HG03175 (cell line): ENCODE measurements at regions not wholly inside any gene's neighbourhood (a gene's known extent, or its start where the extent isn't known, plus 50 kb on each side); places are given as distances from the start of the nearest gene placed in this dataset.

Experiments used
- ATAC-seq: cut with Tn5 transposase; IDR thresholded peaks from one replicate; pipeline ENCODE4 v1.9.1; 2021; ENCODE audit warnings: mild to moderate bottlenecking, moderate library complexity; ENCODE audit not compliant: unreplicated experiment

DNA sequence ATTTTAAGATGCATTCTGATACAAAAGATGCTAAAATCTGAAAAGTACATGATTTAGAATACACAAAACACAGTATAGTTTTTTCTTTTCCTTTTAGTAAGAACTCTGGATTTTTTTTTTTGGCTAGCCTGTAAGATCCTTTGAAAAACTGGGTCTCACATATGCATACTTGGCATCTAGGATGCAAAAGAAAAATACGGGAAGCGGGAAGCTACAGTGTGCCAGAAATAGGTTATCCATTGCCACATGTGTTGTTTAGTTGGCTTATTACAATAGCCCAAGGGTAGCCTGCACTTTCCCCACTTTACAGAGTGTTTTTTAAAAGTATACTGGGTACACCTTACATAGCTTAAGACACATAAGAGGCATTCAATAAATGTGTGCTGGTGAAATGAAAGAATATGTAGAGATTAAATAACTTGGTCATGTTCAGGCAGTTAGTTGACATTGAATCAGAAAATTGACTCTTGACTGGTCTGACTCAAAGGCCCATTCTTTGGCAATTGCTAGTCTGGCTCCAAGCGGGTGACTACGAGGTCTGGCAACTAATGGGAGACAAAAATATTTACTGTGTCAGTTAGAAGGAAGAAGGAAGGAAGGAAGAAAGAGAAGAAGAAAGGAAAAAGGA, 286.8 kb upstream of the TRIB2 start:
- no peak for ATAC-seq

DNA sequence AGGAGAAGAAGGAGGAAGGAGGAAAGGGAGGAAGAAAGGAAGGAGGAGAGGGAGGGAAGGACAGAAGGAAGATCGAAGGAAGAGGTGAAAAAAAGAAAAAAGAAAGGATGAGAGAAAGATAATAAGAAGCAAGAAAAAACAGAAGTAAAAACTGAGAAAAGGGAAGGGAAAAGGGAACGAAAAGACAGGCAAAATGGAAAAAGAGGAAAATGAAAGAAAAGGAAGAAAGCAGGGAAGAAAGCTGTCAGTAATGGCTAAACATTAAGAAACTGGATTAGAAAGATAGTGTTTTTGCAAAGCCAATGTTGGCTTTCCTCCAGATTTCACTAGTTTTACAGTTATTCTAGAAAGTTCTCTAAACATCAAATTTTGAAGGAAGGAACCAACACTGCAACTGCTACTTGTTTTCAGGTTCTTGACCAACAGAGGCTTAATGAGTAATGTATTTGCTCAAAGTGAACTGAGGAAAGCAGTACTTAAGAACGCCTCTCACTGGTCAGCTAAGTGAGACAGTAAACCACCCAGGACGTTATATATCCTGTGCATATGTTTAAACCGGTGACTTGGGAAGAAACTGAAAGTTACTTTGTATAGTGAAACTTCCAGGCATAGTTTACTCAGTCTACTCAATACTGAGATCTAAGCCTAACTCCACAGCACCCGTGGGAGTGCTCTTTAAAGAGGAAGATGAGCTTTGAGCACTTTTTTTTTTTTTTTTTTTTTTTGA, 286.2 kb upstream of the TRIB2 start:
- peak; percentile 99 for ATAC-seq

DNA sequence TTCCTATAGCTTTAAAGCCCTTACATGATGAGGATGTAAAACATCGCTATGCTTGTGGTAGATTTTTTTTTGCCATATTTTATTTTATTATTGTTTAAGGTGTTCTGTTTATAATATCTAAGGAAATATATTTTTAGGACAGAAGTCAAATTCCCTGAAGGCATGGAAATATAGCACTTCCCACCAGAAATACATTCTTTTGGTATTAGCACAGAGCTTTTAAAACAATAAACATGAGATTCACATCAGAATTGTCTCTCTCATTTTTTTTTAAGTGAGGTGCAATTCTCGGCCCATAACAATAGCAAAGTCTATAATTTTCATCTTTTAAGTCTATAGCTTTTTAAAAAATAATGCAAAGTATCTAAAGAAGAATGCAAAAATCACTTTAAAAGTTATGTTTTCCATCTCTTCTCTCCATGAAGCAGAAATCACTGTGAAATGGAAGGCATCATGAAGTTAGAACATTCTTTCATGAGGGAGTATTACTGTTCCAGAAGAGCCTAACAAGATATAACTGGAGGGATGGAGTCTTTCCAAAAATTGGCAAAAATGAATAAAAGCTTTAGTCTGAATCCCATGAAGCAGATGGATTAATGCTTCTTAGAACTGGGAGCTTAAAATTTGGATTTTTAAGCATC, 283.6 kb upstream of the TRIB2 start:
- ATAC-seq: no peak

DNA sequence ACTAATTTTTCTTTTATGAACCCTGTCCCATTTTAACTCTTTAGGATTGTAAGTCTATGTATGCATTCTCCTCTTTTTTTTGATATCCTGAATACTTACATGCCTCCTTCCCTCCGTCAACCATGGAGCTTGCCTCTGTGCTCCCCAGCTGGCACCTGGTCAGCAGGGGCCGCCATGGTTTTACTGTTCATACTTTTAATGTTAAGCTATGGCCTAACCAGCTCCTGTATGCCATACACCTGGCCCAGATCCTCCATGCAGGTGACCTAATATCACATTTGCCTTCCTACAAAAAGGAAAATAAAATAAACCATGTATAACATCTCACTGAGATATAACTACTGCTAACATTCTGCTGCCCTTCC, 283.1 kb upstream of the TRIB2 start:
- ATAC-seq: no peak

DNA sequence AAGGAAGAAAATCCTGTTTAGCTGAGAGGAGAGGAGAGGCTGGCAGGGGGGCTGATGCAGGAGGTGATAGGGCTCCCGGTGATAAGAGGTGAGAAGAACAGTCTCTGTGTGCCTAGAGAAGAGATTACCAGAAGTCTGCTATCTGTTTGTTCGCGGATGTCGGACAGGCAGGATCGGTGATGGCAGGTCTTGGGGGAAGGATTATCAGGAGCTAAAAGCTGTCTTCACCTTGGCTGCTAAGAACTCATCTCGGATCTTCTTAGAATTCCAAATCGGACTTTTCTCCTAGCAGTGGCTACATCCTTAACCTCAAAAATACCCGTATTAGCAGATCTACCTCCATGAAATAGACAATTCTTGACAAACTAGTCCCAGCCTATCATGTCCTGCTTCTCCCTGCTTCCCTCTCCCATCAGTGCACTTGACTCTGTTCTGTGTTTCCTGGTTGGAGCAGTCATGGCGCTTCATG, 282.1 kb upstream of the TRIB2 start:
- ATAC-seq: no peak

DNA sequence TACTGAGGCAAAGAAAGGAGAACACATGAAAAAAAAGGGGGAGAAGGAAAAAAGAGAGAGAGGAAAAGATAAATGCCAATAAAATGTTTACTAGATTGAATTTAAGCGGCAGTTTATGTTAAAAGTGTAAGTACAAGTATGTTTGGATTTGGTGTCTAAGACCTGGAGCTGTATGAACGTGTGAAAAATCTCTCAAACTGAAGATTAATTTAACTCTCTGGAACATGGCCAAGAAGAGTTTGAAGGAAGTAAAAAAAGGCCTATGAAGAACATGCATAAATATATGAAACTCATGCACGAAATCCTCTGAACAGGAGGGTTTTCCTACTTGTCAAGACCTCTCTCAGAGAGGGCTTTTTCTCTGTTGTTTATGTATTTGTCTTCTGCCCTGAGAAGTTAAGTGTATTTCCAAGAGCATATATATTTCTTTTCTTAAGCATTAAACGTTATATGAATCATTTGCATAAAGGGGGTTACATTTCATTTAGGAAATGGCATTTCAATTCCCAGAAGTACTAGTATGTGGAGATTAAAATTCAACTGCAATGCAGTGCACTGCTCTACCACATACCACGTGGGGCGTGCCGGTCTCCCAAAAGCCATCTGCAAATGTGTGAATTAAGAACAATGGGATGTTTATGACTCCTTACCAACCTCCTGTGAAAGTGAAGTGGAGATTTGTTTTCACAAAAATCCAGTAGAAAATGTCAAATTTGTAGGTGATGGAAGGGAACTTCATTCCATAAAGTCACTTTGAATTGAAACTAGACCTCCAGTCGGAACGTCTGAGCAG, 281.1 kb upstream of the TRIB2 start:
- ATAC-seq: no peak

DNA sequence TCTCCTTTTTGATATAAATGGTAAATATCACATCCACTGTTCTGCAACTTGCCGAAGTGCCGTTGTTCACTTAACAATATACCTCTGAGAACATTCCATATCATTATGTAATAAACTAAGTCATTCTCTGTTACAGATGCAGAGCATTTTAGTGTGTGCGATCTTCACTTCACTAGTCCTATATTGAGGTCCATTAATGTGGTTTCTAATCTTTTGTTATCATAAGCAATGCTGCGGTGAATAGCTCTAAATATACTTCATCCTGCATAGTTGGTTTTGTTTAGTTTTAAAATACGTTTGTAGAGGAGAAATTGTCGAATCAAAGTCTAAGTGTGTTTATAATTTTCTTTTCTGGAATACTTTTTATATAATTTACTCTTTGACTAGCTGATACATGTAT, 280.3 kb upstream of the TRIB2 start:
- no peak for ATAC-seq

DNA sequence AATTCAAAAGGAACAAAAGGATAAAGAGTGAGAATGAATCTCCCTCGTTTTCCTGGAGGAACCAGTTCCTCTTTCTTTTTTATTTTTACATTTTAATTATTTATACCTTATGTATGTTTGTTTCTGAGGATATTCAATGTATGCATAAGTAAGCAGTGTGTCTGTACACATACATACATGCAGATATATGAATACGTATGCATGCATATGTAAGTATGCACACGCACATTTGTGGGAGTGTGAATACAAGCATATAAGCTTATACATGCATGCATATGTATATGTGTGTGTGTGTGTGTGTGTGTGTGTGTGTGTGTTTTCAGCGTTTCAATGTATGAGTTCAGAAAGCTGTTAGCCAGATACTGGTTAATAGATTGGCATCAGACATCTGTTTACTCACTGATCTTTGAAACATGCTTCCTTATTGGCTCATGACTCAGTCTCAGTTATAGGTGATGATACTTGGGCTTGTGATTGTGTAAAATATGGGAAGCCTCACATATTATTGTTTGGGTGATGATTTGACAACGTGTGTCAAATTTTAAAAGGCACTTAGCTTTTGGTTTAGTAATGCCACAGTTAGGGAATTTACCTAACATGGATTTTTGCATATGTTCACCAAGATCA, 279.7 kb upstream of the TRIB2 start:
- ATAC-seq: no peak

DNA sequence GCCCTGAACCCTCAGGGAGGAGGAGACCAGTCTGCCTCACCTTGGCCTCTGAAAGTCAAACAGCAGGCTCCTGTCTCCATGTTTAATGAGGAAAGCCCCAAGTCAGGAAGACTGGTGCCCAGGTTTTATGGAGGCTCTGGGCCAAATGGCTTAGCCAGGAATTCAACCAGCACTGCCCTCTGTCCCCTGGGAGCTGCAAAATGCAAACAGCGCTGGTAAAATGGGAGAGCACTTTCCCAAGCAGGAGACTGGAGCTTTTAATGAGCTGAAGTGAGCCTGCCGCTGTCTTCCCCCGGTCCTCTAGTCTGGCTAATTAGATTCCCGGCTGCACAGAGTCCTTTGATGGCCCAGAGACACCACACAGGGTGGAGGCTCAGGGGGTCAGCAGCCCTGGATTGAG, 276.0 kb upstream of the TRIB2 start:
- no peak for ATAC-seq

DNA sequence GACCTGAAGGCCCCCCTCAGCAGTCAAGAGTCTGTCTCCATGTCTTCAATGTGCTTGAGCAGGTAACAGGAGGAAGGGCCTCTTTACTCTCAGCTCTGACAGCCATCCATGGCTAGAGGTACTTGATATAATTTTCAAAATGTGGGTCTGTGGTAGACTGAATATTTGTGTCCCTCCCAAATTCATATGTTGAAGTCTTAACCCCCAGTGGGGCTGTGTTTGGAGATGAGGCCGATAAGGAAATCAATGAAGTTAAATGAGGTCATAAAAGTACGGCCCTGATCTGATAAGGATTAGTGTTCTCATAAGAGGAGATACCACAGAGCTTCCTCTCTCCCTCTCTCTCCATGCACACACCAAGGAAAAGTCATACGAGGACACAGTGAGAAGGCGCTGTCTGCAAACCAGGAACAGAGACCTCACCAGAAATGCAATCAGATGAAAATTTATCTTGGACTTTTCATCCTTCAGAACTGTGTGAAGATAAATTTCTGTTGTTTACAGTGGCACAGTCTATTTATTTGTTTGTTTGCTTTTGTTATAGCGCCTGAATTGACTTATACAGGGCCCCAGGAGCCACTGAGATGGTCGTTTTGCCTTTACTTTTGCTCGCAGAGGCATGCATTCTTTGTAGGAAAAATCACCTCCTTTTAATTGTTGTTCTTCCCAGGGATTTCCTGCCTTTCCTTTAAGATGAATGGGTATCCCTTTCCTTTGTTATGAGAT, 274.8 kb upstream of the TRIB2 start:
- no peak for ATAC-seq

DNA sequence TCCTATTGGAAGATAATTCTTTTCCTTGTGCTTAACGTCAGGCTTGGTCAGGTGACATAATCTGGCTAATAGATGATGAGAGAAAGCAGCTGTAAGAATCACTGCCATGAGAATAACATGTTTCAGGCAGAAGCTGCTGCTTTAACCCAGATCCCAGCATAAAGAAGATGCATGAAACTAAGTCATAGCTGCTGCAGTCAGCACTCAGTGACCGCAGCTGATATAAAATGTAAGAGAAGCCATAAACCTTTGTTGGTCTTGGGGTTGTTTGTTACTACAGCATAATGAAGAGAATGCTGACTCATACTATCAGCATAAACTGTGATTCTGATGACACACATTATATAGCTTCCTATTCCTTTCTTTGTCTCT, 274.3 kb upstream of the TRIB2 start:
- ATAC-seq: no peak

DNA sequence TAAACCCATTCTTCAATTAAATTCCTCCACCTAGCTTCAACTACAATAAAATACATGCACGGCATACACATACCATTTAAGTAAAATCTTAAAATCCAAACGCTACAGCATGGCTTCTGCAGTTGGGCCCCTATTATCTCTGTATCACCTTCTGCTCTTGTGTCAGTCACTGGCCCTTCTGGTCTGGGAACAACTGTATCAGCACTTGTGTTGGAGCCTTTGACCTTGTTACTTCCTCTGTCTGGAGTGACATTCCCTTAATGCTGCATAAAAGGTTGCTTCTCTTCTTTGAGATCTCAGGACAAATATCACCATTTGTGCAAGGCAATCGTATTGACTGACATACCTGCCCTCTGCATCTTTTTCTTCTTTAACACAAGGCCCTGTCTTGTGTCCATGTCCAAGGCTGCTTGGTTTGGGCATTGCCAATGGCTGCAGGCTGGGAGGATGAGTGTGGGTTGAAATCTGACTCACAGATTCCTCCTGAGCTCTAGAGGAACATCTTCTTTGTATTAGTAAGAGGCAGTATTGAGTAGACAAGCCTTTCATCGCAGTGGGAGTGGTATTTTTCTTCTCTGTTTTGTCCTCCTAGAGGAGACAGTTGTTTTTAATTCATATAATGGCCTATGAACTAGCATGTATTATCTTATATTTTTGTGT, 267.8 kb upstream of the TRIB2 start:
- ATAC-seq: no peak

DNA sequence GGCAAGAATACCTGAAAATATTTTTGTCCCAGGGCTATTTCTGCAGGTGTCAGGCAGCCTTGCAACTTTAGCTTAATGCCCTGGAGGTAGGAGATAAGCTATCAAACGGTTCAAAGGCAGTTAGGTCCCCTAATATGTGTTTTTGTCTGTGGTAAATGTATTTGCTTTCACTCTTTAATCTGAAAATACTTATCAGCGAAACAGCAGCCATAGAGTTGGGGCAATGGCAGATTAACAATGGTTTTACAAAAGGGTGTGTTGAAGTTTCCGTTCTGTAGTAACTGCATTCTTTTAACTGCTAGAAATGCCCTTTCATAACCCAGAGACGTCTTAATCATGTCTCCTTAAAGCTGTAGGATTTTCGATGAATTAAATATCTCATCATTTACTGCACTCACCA, 265.0 kb upstream of the TRIB2 start:
- no peak for ATAC-seq

DNA sequence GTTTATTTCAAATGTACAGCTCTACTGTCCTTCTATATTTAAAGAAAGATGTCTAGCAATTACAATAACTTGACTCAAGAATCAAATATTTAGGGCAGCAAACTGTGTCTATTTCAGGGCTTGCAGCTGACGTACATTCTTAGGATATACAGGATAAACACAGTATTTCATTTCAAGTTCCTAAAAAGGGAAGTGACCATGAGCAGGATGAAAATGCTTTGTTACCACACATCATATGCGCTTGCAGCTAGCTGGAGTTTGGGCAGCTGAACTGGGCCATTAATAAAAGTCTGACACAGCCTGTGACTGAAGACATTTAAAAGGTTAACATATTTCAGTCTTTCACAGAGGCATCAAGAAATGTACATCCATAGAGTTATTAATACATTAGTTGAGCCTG, 264.6 kb upstream of the TRIB2 start:
- no peak for ATAC-seq

DNA sequence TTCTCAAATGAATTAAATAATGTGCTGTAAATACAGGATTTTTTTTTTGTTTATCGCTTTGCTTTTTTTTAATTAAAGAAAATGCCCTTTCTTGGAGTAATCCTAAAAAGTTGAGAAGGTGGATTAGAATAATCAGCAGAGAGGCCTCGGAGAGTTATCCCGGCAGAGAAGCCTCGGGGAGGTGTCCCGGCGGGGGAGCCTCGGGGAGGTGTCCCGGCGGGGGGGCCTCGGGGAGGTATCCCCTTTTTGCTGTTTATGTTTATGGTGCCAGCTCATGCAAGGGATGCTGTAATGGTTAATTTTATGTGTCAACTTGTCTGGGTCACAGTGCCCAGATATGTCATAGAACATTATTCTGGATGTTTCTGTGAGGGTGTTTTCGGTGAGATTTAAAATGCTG, 263.0 kb upstream of the TRIB2 start:
- no peak for ATAC-seq

DNA sequence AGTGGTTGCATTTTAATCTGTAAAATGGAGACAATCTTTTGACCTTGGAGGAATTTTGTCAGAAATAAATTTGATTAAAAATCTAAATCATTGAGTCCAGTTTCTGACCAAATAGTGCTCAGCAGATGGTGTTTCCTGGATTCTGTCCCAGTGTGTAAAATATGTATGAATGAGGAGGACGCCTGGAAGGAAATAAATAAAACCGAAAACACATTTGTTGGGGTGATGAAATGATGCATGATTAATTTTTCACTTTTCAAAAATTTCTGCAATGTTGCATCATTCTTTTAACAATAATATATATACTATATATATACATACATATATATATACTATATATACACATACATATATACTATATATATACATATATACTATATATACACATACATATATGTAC, 261.1 kb upstream of the TRIB2 start:
- ATAC-seq: no peak

DNA sequence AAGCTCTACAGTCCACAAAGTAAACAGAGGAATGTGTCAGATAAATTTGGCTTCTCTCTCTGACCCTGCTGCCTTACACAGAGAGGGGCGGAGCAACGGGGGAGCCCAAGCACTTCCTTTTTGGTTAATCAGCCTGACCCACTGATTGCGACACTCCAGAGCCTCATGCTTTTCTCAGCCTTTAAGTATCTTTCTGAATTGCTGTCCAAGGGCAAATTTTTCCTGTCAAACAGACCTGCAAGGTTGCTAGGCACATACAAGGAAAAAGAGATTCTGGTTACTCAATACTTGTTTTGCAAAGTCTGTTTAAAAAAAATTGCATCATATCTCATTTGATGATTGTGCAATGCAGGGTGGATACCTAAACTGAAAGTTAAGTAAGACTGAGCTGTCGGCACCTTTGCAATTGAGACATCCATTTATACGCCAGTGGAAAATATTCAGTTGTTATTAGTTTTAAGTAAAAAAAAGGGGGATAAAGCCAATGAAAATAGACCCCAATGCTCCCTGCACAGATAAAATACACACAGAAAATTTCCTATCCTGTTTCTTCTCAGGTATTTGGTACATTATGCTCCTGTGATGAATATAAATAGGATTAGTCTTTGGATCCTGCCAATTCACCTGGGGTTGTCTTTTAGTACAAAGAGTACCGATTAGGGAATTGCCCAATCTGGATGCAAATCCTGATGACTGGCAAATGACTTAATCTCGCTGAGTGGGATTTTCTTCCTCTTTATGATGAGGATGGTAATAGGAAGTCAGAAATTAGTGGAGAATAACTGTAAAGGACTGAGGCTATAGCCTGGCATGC, 260.2 kb upstream of the TRIB2 start:
- ATAC-seq: peak; percentile 93

DNA sequence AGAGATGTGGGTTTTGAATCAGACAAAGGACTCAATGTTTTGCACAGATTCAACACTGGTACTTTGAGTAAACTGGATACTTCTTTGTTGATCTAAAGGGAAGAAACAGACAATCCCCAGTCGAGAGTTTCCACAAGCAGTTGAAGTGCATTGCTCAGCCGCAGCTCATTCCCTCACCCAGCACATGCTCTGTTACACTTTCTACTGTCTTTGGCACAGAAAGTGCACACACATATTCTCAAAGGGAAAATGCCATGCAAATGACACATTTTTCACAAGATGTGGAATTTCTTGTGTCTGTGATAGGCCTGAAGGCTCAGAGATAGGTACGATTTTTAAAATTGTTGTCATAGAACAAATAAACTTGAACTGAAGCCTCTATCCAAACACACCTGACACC, 258.9 kb upstream of the TRIB2 start:
- ATAC-seq: no peak

DNA sequence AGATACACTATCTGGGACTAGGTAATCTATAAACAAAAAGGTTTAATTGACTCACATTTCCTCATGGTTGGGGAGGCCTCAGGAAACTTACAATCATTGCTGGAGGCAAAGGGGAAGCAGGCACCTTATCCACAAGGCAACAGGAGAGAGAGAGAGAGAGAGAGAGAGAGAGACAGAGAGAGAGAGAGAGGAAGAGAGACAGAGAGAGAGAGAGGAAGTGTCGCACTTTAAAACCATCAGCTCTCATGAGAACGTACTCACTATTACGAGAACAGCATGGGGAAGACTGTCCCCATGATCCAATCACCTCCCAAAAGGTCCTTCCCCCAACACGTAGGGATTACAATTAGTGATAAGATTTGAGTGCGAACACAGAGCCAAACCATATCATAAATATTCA, 253.5 kb upstream of the TRIB2 start:
- no peak for ATAC-seq
